ENCODE measurements at regions not wholly inside any gene's neighbourhood (a gene's known extent, or its start where the extent isn't known, plus 50 kb on each side); places are given as distances from the start of the nearest gene placed in this dataset.
"Not testable (repeated sequence)": the region's sequence is repeated elsewhere in the genome, so short reads cannot be mapped to it uniquely, and the experiment has no call there.

DNA sequence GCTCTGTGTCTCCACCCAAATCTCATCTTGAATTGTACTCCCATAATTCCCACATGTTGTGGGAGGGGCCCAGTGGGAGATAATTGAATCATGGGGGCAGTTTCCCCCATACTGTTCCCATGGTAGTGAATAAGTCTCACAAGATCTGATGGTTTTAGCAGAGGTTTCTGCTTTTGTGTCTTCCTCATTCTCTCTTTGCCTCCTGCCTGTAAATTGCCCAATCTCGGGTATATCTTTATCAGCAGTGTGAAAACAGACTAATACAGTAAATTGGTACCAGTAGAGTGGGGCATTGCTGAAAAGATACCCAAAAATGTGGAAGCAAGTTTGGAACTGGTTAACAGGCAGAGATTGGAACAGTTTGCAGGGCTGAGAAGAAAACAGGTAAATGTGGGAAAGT lies 278.1 kb upstream of the PCDH9 start:
- TF ChIP-seq THAP12, ZNF830 (CRISPR knock-in tag; IDR thresholded peaks at IDR 0.05): not testable (repeated sequence)
- TF ChIP-seq, protein P1, sequence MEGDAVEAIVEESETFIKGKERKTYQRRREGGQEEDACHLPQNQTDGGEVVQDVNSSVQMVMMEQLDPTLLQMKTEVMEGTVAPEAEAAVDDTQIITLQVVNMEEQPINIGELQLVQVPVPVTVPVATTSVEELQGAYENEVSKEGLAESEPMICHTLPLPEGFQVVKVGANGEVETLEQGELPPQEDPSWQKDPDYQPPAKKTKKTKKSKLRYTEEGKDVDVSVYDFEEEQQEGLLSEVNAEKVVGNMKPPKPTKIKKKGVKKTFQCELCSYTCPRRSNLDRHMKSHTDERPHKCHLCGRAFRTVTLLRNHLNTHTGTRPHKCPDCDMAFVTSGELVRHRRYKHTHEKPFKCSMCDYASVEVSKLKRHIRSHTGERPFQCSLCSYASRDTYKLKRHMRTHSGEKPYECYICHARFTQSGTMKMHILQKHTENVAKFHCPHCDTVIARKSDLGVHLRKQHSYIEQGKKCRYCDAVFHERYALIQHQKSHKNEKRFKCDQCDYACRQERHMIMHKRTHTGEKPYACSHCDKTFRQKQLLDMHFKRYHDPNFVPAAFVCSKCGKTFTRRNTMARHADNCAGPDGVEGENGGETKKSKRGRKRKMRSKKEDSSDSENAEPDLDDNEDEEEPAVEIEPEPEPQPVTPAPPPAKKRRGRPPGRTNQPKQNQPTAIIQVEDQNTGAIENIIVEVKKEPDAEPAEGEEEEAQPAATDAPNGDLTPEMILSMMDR (IDR thresholded peaks at IDR 0.05 in 2 of 3, conservative IDR thresholded peaks at IDR 0.05 in 1 of 3; ENCODE audit: insufficient read depth in 2 of 3, low read depth in 1 of 3, low read length in 3 of 3): not testable (repeated sequence)

Data from K562 (cell line).